ENCODE measurements at regions not wholly inside any gene's neighbourhood (a gene's known extent, or its start where the extent isn't known, plus 50 kb on each side); places are given as distances from the start of the nearest gene placed in this dataset.

GRCh38 chr17:33687831-33688230 lies 394.7 kb upstream of the ASIC2 start:
- Histone ChIP-seq H3K9me3 (replicated peaks; ENCODE audit: control insufficient read depth, insufficient read depth, low read length) (no peaks in the 10 kb centered on the region), H3K9ac (replicated peaks; ENCODE audit: extremely low read depth, insufficient read depth, low read length) (no peak overlapping the region), H4K20me1 (replicated peaks; ENCODE audit: control insufficient read depth, extremely low read depth, insufficient read depth, low read length) (no peaks in the 10 kb centered on the region), H3K27ac (ENCODE audit: insufficient read depth, low read depth, low read length) (no peak overlapping the region), H3K79me2 (ENCODE audit: control insufficient read depth, insufficient read depth, low read length) (no peaks in the 10 kb centered on the region), H3K4me2 (ENCODE audit: insufficient read depth, low read length) (no peak overlapping the region), H2AFZ (ENCODE audit: low read depth, low read length) (no peak overlapping the region), H3K4me1 (ENCODE audit: control insufficient read depth, extremely low read depth, insufficient read depth, low read length) (no peaks in the 10 kb centered on the region), H3K4me3 (replicated peaks in 1 of 3; ENCODE audit: insufficient read depth in 1 of 3, low read depth in 1 of 3, low read length in 3 of 3) (no peak overlapping the region), H3K27me3 (ENCODE audit: control insufficient read depth in 2 of 2, insufficient read depth in 2 of 2, low read length in 2 of 2) (no peaks in the 10 kb centered on the region), H3K9me1 (replicated peaks; ENCODE audit: control insufficient read depth, extremely low read depth, insufficient read depth, low read length) (no peaks in the 10 kb centered on the region), H3K36me3 (ENCODE audit: control insufficient read depth in 2 of 2, extremely low read depth in 1 of 2, insufficient read depth in 2 of 2, low read length in 2 of 2) (no peaks in the 10 kb centered on the region)
- intact Hi-C loops (cut with micrococcal nuclease), result no loop called here
- ChIA-PET CTCF (no interaction called here), POLR2A (no interaction called here)
- no peak for TF ChIP-seq MYC (IDR thresholded peaks at IDR 0.05; ENCODE audit: low read depth, low read length)
- DNase-seq (ENCODE audit: low read depth, low spot score) (no peak), FAIRE-seq (no peak)
- dilution Hi-C loops (cut with MboI; ENCODE audit: extremely low pct_ligation_motif_present, low sequenced_read_pairs), result no loop called here
- BruUV-seq (replicated peaks), result no TSS peak

- Histone ChIP-seq H3K9me3 (replicated peaks; ENCODE audit: control insufficient read depth, insufficient read depth, low read length) (no peaks in the 10 kb centered on the region), H3K4me1 (ENCODE audit: control insufficient read depth, extremely low read depth, insufficient read depth, low read length) (no peaks in the 10 kb centered on the region), H3K27ac (ENCODE audit: insufficient read depth, low read depth, low read length) (no peak overlapping the region), H3K27me3 (ENCODE audit: control insufficient read depth in 2 of 2, insufficient read depth in 2 of 2, low read length in 2 of 2) (no peaks in the 10 kb centered on the region), H2AFZ (ENCODE audit: low read depth, low read length) (no peak overlapping the region), H3K79me2 (ENCODE audit: control insufficient read depth, insufficient read depth, low read length) (no peaks in the 10 kb centered on the region), H3K4me2 (ENCODE audit: insufficient read depth, low read length) (no peak overlapping the region), H3K9ac (replicated peaks; ENCODE audit: extremely low read depth, insufficient read depth, low read length) (no peak overlapping the region), H3K9me1 (replicated peaks; ENCODE audit: control insufficient read depth, extremely low read depth, insufficient read depth, low read length) (no peaks in the 10 kb centered on the region), H3K4me3 (replicated peaks in 1 of 3; ENCODE audit: insufficient read depth in 1 of 3, low read depth in 1 of 3, low read length in 3 of 3) (no peak overlapping the region), H4K20me1 (replicated peaks; ENCODE audit: control insufficient read depth, extremely low read depth, insufficient read depth, low read length) (no peaks in the 10 kb centered on the region), H3K36me3 (ENCODE audit: control insufficient read depth in 2 of 2, extremely low read depth in 1 of 2, insufficient read depth in 2 of 2, low read length in 2 of 2) (no peaks in the 10 kb centered on the region)
- FAIRE-seq (no peak), DNase-seq (ENCODE audit: low read depth, low spot score) (no peak)
- TF ChIP-seq CTCF (IDR thresholded peaks at IDR 0.05; ENCODE audit: extremely low read depth in 1 of 2, insufficient read depth in 1 of 2, low read depth in 1 of 2, low read length in 2 of 2) (no peak), FOS (IDR thresholded peaks at IDR 0.05; ENCODE audit: borderline replicate concordance, insufficient read depth, low read length) (no peak), POLR2AphosphoS5 (IDR thresholded peaks at IDR 0.05; ENCODE audit: insufficient read depth, low read depth, low read length) (no peak), JUN (IDR thresholded peaks at IDR 0.05; ENCODE audit: borderline replicate concordance, insufficient read depth, insufficient read length, low read depth) (no peak), GATA2 (IDR thresholded peaks at IDR 0.05; ENCODE audit: insufficient read depth, insufficient read length, low read depth, low read length) (no peak), EZH2 (IDR thresholded peaks at IDR 0.05; ENCODE audit: borderline replicate concordance, low read depth, low read length, severe bottlenecking) (no peak), MAX (IDR thresholded peaks at IDR 0.05; ENCODE audit: insufficient read depth, insufficient read length) (no peak), MYC (IDR thresholded peaks at IDR 0.05; ENCODE audit: low read depth, low read length) (no peak), POLR2A (IDR thresholded peaks at IDR 0.05; ENCODE audit: low read depth, low read length) (no peak)
- dilution Hi-C loops (cut with MboI; ENCODE audit: extremely low pct_ligation_motif_present, low sequenced_read_pairs), result no loop called here
- intact Hi-C loops (cut with micrococcal nuclease), result no loop called here
- CTCF ChIA-PET, result no interaction called here
- POLR2A ChIA-PET, result no interaction called here
- BruUV-seq (replicated peaks), result no TSS peak
Measured at GRCh38 chr17:33688771-33689170, 395.7 kb upstream of the ASIC2 start.

All from endothelial cell of umbilical vein (primary cell).